Mucosa of rectum (tissue), 2 donors: ENCODE measurements at regions not wholly inside any gene's neighbourhood (a gene's known extent, or its start where the extent isn't known, plus 50 kb on each side); places are given as distances from the start of the nearest gene placed in this dataset.

ENCODE experiments used
- H3K27ac ChIP-seq, 2 donors: one replicate each; pipeline ENCODE4 v1.7.0; 2013; ENCODE audit warnings: inconsistent platforms in 2 of 2, low read depth in 2 of 2, low read length in 2 of 2
- H3K27me3 ChIP-seq, 2 donors: one replicate each; pipeline ENCODE4 v1.7.0; 2013; ENCODE audit warnings: low read length in 2 of 2; ENCODE audit not compliant: control insufficient read depth in 2 of 2, insufficient read depth in 2 of 2
- H3K36me3 ChIP-seq, 2 donors: one replicate each; pipeline ENCODE4 v1.7.0; 2013; ENCODE audit warnings: low read length in 2 of 2; ENCODE audit not compliant: control insufficient read depth in 2 of 2, insufficient read depth in 2 of 2
- H3K4me1 ChIP-seq, 2 donors: one replicate each; pipeline ENCODE4 v1.7.0; 2013; ENCODE audit warnings: low read length in 2 of 2, mild to moderate bottlenecking in 1 of 2; ENCODE audit not compliant: control insufficient read depth in 2 of 2, insufficient read depth in 2 of 2
- H3K4me3 ChIP-seq, 2 donors: one replicate each; pipeline ENCODE4 v1.7.0; 2013; ENCODE audit warnings: low read length in 2 of 2
- H3K9ac ChIP-seq, 2 donors: one replicate each; pipeline ENCODE4 v1.7.0; 2013; ENCODE audit warnings: low read length in 2 of 2, low read depth in 1 of 2, mild to moderate bottlenecking in 1 of 2
- H3K9me3 ChIP-seq, 2 donors: one replicate each; pipeline ENCODE4 v1.7.0; 2013; ENCODE audit warnings: low read length in 2 of 2; ENCODE audit not compliant: control insufficient read depth in 2 of 2
- donor health status: healthy.
- donor health status: Normal muscosa, but diverticular disease.

DNA sequence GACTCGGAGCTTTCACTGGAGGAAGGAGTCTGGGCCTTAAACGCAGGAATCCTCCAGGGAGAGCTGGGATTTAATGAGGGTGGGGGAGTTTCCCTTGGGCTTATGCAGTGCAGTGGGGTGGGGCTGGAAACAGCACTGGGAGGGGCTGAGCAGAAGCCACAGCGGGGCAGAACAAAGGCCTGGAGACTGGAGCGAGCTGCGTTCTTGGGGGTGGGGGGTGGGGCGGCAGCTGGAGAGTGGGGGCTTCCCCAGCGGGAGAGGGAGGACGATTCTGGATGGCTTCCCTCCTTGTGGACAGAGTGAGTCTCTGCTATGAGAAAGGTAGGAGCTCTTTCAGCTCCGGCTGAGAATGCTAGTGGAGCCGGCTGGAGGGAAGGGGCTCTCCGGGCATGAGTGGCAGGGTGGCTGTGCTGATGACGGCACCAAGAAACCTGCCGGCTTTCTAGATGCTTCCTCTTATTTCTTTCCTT, 406.0 kb downstream of the SEC14L1 start:
- peak overlapping the region in 1 of 2 donors; percentile 56 for H3K9ac ChIP-seq
- H3K4me1 ChIP-seq: peaks cover 10 to 16% of the 10 kb centered on the region in 2 donors
- H3K27ac ChIP-seq: peak overlapping the region; percentile 10 to 48
- H3K36me3 ChIP-seq: no peaks in the 10 kb centered on the region
- H3K27me3 ChIP-seq: peaks cover 0 to 4% of the 10 kb centered on the region in 2 donors
- H3K9me3 ChIP-seq: no peaks in the 10 kb centered on the region
- H3K4me3 ChIP-seq: peak overlapping the region; percentile 42 to 58

DNA sequence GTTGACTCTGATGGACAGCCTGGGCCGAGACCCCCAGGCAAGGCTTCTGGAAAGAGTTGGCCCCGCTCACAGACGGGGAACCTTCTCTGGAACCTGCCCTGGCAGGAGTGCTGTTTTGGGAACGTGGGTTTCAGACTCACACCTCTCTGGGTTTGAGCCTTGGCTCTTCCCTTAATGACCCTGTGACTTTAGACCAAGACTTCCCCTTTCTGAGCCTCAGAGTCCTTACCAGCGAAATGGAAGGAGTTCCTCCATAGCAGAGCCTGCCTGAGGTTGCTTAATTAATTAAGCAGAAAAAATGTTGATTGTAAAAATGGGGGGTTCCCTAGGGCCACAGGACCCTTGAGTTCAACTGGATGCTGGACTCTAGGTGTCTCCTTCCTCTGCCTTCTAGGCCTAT, 408.2 kb downstream of the SEC14L1 start:
- H3K27ac ChIP-seq: no peak overlapping the region
- H3K27me3 ChIP-seq: peaks cover 0 to 4% of the 10 kb centered on the region in 2 donors
- no peak overlapping the region for H3K9ac ChIP-seq
- peaks cover 6 to 7% of the 10 kb centered on the region in 2 donors for H3K4me1 ChIP-seq
- no peak overlapping the region for H3K4me3 ChIP-seq
- no peaks in the 10 kb centered on the region for H3K9me3 ChIP-seq
- H3K36me3 ChIP-seq: no peaks in the 10 kb centered on the region

DNA sequence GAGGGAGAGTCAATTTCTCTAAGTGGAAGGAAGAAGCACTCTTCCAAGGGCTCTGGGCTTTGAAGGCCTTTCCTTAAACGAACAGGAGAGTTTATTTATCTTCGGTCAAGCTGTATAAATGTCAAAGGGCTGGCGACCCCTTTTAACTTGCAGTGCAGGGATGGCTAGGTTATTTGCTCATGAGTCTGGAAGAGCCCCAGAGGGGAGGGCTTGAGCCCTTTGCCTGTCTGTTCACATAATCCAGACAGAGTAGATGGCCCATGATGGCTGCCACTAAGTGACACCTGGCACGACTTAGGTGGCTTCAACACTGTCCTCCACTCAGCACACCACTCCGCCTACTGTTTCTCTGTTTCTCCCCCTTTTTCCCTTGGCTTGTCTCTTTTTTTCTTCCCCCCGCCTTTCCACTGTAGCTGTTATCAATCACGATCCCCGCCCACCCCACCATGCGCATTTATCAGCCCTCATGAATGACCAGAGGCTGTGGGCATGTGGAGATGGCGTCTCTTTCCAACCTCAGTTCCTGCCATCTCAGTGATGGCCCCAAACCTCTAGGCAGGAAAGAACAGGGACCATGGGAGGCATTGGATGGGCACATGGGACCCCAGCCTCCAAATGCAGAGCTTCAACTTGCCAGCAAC, 408.7 kb upstream of the TNRC6C start:
- no peak overlapping the region for H3K9ac ChIP-seq
- no peaks in the 10 kb centered on the region for H3K9me3 ChIP-seq
- H3K27me3 ChIP-seq: no peaks in the 10 kb centered on the region
- H3K27ac ChIP-seq: no peak overlapping the region
- H3K4me3 ChIP-seq: no peak overlapping the region
- H3K4me1 ChIP-seq: peaks cover 0 to 3% of the 10 kb centered on the region in 2 donors
- H3K36me3 ChIP-seq: no peaks in the 10 kb centered on the region

DNA sequence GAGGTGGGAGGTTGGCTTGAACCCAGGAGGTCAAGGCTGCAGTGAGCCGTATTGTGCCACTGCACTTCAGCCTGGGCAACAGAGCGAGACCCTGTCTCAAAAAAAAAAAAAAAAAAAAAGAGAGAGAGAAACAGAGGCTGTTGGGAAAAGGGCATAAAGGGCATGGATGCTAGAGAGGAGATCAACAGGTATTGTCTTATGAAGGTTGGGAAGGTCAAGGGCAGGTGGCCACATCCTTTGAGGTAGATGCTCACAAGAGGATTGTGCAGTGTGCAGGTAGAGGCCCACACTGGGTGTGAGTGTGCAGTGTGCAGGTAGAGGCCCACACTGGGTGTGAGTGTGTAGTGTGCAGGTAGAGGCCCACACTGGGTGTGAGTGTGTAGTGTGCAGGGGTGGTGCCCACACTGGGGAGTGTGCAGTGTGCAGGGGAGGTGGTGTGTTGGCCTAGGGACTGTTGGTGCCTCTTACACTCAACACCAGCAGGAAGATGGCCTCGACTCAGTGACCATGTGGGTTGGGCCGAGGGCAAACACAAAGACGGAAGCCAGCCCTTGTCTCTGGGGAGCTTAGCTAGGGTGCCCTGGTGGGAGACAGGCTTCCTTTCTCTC, 404.9 kb upstream of the TNRC6C start:
- Histone ChIP-seq H3K4me3 (no peak overlapping the region), H3K36me3 (no peaks in the 10 kb centered on the region), H3K27ac (no peak overlapping the region), H3K9ac (no peak overlapping the region), H3K4me1 (no peaks in the 10 kb centered on the region), H3K27me3 (peaks cover 0 to 5% of the 10 kb centered on the region in 2 donors), H3K9me3 (no peaks in the 10 kb centered on the region)

GRCh38 chr17:77555121-77555591, 403.3 kb upstream of the TNRC6C start:
- H3K9ac ChIP-seq: no peak overlapping the region
- H3K4me3 ChIP-seq: no peak overlapping the region
- H3K36me3 ChIP-seq: no peaks in the 10 kb centered on the region
- H3K9me3 ChIP-seq: no peaks in the 10 kb centered on the region
- no peak overlapping the region for H3K27ac ChIP-seq
- no peaks in the 10 kb centered on the region for H3K4me1 ChIP-seq
- H3K27me3 ChIP-seq: peaks cover 5 to 9% of the 10 kb centered on the region in 2 donors

- Histone ChIP-seq H3K4me3 (no peak overlapping the region), H3K27ac (no peak overlapping the region), H3K9ac (no peak overlapping the region), H3K36me3 (no peaks in the 10 kb centered on the region), H3K9me3 (no peaks in the 10 kb centered on the region), H3K4me1 (peaks cover 0 to 3% of the 10 kb centered on the region in 2 donors), H3K27me3 (peaks cover 5 to 9% of the 10 kb centered on the region in 2 donors)
Observed at GRCh38 chr17:77555741-77556291, 402.7 kb upstream of the TNRC6C start.

- Histone ChIP-seq H3K9me3 (no peaks in the 10 kb centered on the region), H3K4me3 (no peak overlapping the region), H3K36me3 (no peaks in the 10 kb centered on the region), H3K27me3 (peaks cover 5 to 9% of the 10 kb centered on the region in 2 donors), H3K4me1 (peaks cover 0 to 4% of the 10 kb centered on the region in 2 donors), H3K27ac (no peak overlapping the region), H3K9ac (no peak overlapping the region)
Observed at GRCh38 chr17:77556383-77557061, 402.0 kb upstream of the TNRC6C start.

DNA sequence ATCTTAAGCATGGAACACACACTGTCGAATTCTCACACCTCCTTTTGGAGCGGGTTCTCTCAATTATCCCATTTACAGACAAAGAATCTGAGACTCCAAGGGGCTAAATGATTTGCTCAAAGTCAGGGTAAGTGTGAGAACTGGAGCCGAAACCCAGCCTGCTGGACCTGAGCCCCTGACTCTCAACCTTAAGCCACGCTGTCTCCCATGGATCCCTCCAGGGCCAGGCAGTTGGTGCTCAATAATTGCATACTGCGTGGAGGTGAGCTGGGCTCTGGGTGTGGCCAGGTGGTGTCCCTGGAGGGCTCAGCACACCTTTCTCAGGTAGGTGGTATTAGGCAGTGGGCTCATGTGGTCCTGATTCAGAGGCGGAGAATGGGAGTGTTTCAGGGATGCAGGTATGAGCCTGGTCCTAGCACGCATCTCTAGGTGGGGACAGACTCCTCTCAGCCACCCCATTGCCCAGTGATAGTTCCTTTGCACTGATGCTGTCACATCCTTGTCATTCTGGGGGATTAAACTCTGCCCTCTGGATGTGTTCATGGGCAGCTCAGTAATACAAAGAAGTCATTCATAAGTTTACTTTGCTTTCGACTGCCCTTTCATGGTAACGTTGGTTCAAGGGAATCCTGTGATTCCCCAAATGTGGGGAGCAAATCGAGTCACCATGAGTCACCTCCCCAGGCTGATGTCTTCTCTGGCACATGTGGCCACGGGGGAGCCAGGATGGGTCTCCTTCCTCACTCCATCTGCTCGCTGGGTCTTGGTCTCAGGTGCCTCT, 399.5 kb upstream of the TNRC6C start:
- Histone ChIP-seq H3K27me3 (peaks cover 5 to 9% of the 10 kb centered on the region in 2 donors), H3K36me3 (no peaks in the 10 kb centered on the region), H3K4me3 (no peak overlapping the region), H3K4me1 (peaks cover 0 to 4% of the 10 kb centered on the region in 2 donors), H3K9ac (no peak overlapping the region), H3K9me3 (no peaks in the 10 kb centered on the region), H3K27ac (no peak overlapping the region)

DNA sequence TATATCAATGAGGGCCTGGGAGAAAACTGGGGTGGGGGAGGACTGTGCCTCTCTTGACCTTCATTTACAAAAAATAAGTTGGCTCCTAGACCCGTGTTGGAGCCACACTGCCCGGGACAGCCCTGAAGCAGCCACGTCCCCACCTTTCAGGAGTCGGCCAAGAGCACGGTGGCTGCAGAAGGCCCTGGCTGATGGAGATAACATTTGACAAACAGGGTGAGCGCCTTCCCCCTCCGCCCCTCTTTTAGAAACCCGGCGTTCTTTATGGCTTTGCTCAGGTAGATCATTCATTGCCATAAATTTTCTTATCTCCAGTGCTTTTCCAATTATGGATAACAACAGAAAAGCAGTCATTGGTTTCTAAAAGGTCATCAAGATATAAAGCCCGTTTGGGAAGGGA, 398.1 kb upstream of the TNRC6C start:
- Histone ChIP-seq H3K9me3 (no peaks in the 10 kb centered on the region), H3K4me1 (peaks cover 0 to 4% of the 10 kb centered on the region in 2 donors), H3K27me3 (peaks cover 5 to 9% of the 10 kb centered on the region in 2 donors), H3K27ac (no peak overlapping the region), H3K9ac (no peak overlapping the region), H3K4me3 (peak overlapping the region in 1 of 2 donors; percentile 13), H3K36me3 (no peaks in the 10 kb centered on the region)
